GM18520 (cell line): ENCODE measurements at regions not wholly inside any gene's neighbourhood (a gene's known extent, or its start where the extent isn't known, plus 50 kb on each side); places are given as distances from the start of the nearest gene placed in this dataset.
A peak's percentile ranks its signal among the peaks of the same experiment; 100 is the strongest.
"Not testable (repeated sequence)": the region's sequence is repeated elsewhere in the genome, so short reads cannot be mapped to it uniquely, and the experiment has no call there.

Source experiments
- ATAC-seq: cut with Tn5 transposase; IDR thresholded peaks from one replicate; pipeline ENCODE4 v1.9.1; 2021; ENCODE audit not compliant: unreplicated experiment

GRCh38 chr7:113331155-113331898, 213.0 kb upstream of the SMIM30 start:
- no peak for ATAC-seq

DNA sequence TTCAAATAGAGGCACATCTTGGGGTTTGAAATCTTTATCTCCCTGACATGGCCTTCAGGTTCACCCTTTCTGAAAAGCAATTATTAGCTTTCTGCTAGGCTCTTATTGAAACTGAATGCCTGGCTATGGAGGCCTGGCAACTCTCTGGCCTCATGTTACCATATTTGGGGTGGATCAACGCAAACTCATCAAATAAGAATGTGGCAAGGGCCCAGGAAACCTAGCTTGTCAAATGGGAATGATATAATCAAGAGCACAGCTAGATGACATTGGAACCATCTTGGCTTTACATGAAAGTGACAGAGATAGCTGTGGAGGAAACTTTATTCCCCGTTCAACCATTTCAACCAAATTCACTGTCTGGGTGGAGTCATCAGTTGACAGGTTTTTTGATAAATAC, 202.8 kb upstream of the SMIM30 start:
- ATAC-seq: no peak

GRCh38 chr7:113320419-113320818, 202.1 kb upstream of the SMIM30 start:
- no peak for ATAC-seq

GRCh38 chr7:113314594-113314993, 196.2 kb upstream of the SMIM30 start:
- no peak for ATAC-seq

DNA sequence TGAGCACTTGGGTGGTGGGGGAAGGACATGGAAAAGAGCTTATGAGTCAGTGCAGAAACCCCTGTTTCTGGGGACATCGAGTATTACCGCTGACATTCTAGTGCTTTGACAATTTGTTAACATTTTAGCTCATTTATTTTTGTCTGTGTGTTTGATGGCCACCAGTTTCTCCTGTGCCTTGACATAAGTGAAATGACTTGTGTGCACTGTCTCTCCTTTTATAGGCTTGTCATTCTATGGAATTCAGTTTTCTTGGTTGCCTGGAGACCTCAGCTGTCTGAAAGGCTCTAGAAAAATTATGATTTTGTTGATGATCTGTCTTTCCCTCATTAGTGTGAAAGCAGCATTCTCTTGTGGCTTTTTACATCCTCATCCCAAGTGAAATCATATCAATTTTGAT, 190.0 kb upstream of the SMIM30 start:
- ATAC-seq: no peak

- no peak for ATAC-seq
These were observed 188.8 kb upstream of the SMIM30 start for GRCh38 chr7:113307147-113307546.

DNA sequence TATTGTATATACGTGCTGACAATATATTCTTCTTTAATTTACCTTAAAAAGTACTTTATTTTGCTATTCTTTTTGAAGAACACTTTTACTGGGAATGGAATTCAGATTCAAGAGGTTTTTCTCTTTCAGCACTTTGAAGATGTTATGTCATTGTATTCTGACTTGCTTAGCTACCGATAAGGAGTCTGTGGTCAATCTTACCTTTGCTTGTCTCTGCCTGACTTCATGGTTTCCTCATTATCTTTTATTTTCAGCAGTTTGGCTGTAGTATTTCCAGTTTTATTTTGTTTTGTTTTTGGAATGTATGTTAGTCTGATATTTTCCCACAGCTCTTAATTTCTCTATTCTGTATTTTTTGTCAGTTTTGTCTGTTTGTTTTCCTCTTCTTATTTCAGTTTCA, 187.9 kb upstream of the SMIM30 start:
- ATAC-seq: no peak

- ATAC-seq: no peak
These were observed 185.8 kb upstream of the SMIM30 start for GRCh38 chr7:113304104-113304503.

DNA sequence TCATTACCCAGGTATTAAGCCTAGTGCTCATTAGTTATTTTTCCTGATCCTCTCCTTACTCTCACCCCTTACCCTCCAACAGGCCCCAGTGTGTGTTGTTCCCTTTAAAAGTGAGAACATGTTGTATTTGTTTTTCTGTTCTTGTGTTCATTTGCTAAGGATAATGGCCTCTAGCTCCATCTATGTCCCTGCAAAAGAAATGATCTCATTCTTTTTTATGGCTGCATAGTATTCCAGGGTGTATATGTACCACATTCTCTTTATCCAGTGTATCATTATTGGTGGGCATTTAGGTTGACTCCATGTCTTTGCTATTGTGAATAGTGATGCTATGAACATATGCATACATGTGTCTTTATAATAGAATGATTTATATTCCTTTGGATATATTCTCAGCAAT, 185.0 kb upstream of the SMIM30 start:
- ATAC-seq: not testable (repeated sequence)

GRCh38 chr7:113301983-113302382, 183.6 kb upstream of the SMIM30 start:
- ATAC-seq: no peak

- ATAC-seq: no peak
These were observed 182.8 kb upstream of the SMIM30 start for GRCh38 chr7:113301141-113301540.

DNA sequence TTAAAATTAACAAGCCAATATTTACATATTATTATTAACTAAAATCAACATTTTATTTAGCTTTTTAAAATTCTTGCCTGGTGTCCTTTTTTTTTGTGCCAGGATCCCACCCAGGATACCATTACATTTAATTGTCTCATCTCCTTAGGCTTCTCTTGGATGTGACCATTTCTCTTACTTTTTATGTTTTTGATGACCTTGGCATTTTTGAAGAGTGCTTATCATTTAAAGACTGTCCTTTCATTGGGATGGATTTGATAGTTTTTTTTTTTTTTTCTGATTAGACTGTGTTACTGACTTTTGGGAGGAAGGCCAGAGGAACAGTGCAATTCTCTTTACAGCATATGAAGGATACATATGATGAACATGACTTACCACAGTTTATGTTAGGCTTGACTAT, 181.4 kb upstream of the SMIM30 start:
- no peak for ATAC-seq

- ATAC-seq: no peak
These were observed 180.1 kb upstream of the SMIM30 start for GRCh38 chr7:113298501-113298900.

- no peak for ATAC-seq
These were observed 176.4 kb upstream of the SMIM30 start for GRCh38 chr7:113294750-113295149.

DNA sequence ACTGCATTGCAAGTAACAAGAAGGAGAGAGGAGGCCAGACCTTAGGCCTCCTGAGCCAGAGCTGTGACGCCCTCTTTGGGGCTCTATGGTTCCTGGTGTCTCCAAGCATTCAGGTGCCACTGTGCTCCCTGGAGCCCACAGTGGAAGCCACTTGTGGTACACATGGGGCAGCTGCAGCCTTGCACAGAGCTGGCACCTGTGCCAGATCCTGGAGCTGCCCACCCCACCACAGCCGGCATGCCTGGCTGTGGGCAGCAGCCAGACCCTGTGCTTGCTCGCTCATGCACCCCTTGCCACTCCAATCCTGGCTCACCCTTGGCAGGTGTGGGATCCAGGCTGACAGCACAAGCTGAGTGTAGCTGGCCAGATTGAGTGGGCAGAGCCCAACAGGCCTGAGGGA, 173.8 kb upstream of the SMIM30 start:
- ATAC-seq: no peak

GRCh38 chr7:113291058-113291457, 172.7 kb upstream of the SMIM30 start:
- ATAC-seq: no peak

DNA sequence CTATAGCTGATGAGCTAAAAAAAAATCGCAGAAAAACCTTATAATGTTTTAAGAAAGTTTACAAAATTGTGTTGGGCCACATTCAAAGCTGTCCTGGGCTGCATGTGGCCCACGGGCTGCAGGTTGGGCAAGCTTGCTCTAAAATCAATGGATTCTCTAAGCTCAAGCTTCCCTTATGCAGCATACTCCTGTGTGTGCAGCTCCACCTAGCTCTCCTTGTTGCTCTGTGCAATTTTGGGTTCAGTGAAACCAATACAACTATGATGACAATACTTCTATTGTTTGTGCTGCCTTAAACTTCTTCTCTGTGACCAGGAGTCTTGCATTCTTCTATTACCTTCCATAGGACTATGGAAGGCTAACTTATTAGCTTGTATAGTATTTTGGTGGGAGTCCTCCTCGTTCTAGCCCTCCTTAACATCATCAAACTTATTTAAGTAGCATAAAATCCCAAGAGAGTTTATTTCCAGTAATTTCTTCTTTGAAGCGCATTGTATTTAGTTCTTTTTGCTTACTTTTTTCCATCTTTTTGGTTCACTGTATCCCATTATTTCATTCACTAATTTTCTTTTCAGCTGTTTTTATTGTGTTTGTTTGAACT, 170.9 kb upstream of the SMIM30 start:
- no peak for ATAC-seq

- no peak for ATAC-seq
These were observed 167.1 kb upstream of the SMIM30 start for GRCh38 chr7:113285411-113285810.

DNA sequence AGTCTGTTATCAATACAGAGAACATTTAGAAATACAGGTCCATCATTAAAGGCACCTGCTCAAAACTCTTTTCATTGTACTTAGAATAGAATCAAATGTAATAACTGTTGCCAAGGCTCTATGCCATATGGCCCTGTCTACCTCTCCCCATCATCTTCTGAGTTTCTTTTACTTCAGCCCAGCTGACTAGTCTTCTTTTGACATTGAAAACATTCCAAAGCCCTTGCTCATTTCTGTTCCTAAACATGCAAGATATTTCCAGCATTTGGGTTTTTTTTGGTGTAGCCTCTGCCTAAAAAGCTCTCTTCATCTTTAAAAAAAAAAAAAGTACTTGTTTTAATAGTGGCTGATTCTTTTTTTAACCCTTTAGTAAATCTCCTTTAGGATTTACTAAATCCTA, 165.5 kb upstream of the SMIM30 start:
- ATAC-seq: no peak

DNA sequence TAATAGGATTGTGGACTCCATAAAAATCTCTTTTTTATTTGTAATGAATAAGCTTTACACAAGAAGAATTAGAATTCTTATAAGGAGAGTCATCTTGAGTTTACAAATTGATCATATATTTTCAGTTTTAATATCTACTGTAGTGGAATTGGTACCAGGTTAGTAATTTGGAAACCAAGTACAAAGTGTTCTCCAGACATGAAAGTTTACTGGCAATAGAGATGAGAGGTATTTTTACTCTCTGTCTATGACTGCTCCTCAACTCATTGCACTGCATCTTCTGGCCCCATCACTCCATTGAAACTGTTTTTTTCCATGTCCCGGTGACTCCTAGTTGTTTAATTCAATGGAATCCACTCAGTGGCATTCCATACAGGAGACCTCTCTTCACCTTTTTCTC, 164.5 kb upstream of the SMIM30 start:
- peak; percentile 63 for ATAC-seq

DNA sequence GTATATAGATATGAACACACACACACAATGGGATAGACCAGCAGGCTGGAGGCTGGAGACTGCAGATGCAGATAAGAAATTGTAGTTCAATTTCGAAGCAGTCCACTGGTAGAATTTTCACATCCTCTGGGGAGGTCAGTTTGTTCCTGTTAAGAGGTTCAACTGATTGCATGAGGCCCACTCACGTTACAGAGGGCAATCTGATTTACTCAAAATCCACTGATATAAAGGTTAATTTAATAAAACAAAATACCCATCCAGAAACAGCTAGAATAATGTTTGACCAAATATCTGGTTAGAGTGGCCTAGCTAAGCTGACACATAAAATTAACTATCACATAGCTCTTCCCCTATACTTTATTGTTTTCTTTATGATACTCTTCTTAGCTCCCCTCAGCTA, 162.9 kb upstream of the SMIM30 start:
- ATAC-seq: no peak

DNA sequence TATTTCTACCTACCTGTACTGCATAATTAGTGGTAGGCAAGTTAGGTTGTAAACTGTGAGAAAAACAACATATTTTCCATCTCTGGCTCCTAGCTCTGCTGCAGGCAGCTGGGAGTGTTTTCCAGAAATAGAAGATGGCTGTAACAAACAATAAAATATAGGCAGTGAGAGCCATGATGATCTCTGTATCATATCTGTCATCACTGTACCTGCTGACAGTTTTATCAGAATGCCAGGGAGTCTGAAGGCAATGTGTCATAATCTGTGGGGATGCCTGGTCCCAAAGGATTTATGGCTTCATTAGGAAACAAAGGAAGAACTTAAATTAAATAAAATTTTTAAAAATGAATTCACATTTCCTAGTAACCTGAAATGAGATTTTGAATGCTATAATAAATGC, 160.9 kb upstream of the SMIM30 start:
- no peak for ATAC-seq

- ATAC-seq: no peak
These were observed 152.4 kb upstream of the SMIM30 start for GRCh38 chr7:113270790-113271189.
